GM08714 (cell line): ENCODE measurements at regions not wholly inside any gene's neighbourhood (a gene's known extent, or its start where the extent isn't known, plus 50 kb on each side); places are given as distances from the start of the nearest gene placed in this dataset.

Experiments
- H3K4me3 ChIP-seq: fragments of 200-500 bp; sonication (Bioruptor generic); 2 replicates; pipeline ENCODE4 v1.5.1; 2014; ENCODE audit warnings: mild to moderate bottlenecking, low read length, inconsistent platforms
- ZNF274 ChIP-seq: IDR thresholded peaks from 2 replicates; pipeline ENCODE4 v1.6.1; 2012; ENCODE audit warnings: mild to moderate bottlenecking, low read depth, low read length

GRCh38 chr22:27554106-27554811 is 247.3 kb downstream of the MN1 start:
- H3K4me3 ChIP-seq: no peak overlapping the region
- no peak for TF ChIP-seq ZNF274

GRCh38 chr22:27554841-27555456 is 246.6 kb downstream of the MN1 start:
- TF ChIP-seq ZNF274: no peak
- no peak overlapping the region for H3K4me3 ChIP-seq

GRCh38 chr22:27556371-27556770 is 245.2 kb downstream of the MN1 start:
- H3K4me3 ChIP-seq: no peak overlapping the region
- no peak for TF ChIP-seq ZNF274

- TF ChIP-seq ZNF274: no peak
- no peak overlapping the region for H3K4me3 ChIP-seq
Measured at GRCh38 chr22:27557286-27558008, 244.1 kb downstream of the MN1 start.

GRCh38 chr22:27558658-27559371 is 242.7 kb downstream of the MN1 start:
- no peak overlapping the region for H3K4me3 ChIP-seq
- TF ChIP-seq ZNF274: no peak

GRCh38 chr22:27560781-27561180 is 240.8 kb downstream of the MN1 start:
- no peak for TF ChIP-seq ZNF274
- no peak overlapping the region for H3K4me3 ChIP-seq

GRCh38 chr22:27561286-27561904 is 240.2 kb downstream of the MN1 start:
- no peak overlapping the region for H3K4me3 ChIP-seq
- TF ChIP-seq ZNF274: no peak

GRCh38 chr22:27564806-27565205 is 236.8 kb downstream of the MN1 start:
- H3K4me3 ChIP-seq: no peak overlapping the region
- TF ChIP-seq ZNF274: no peak

- TF ChIP-seq ZNF274: no peak
- no peak overlapping the region for H3K4me3 ChIP-seq
Measured at GRCh38 chr22:27566602-27567001, 235.0 kb downstream of the MN1 start.

- no peak for TF ChIP-seq ZNF274
- H3K4me3 ChIP-seq: no peak overlapping the region
Measured at GRCh38 chr22:27568265-27568664, 233.3 kb downstream of the MN1 start.

- no peak overlapping the region for H3K4me3 ChIP-seq
- no peak for TF ChIP-seq ZNF274
Measured at GRCh38 chr22:27571463-27572277, 229.9 kb downstream of the MN1 start.

- no peak for TF ChIP-seq ZNF274
- no peak overlapping the region for H3K4me3 ChIP-seq
Measured at GRCh38 chr22:27572278-27572666, 229.3 kb downstream of the MN1 start.

- H3K4me3 ChIP-seq: no peak overlapping the region
- TF ChIP-seq ZNF274: no peak
Measured at GRCh38 chr22:27573280-27574001, 228.1 kb downstream of the MN1 start.

- no peak for TF ChIP-seq ZNF274
- no peak overlapping the region for H3K4me3 ChIP-seq
Measured at GRCh38 chr22:27574002-27574366, 227.6 kb downstream of the MN1 start.
